ENCODE measurements at regions not wholly inside any gene's neighbourhood (a gene's known extent, or its start where the extent isn't known, plus 50 kb on each side); places are given as distances from the start of the nearest gene placed in this dataset.

DNA sequence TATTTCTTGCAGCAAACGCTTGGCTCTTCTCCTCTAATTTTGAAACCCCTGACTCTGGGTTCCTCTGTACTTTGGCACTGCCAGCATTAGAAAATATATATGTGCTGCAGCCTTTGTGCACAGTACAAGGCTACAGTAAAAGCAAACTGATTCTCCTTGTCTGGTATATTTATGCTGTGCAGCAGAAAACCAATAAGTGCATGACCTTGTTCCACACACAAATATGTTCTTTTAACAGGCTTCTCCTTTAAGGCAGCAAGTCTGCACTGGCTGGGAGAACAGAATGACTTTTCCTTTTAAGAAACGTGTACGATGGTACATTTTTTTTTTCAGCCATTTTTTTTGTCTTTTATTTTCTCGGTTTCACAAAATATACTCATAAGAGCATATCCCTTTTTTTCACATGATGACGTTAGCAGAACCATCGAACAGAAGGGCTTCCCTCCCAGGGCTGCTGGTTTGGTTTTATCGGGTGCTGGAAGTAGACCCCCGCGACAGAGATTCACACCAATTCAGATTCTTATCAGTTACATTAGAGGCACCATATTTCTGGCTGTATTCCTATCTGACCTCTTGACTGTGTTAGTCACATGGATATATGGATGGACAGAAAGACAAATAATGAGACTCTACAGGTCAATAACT lies 129.9 kb upstream of the ARID1B start:
- ATAC-seq (ENCODE audit: insufficient read depth, low FRiP score) (no peak), DNase-seq (no peak)
- H3K9me3 ChIP-seq (ENCODE audit: control insufficient read depth in 4 of 4, insufficient read depth in 3 of 4, low read length in 3 of 4) = peaks cover 0 to 5% (median 0%) of the 10 kb centered on the region in 4 donors
- H3K4me1 ChIP-seq (ENCODE audit: control insufficient read depth in 5 of 5, insufficient read depth in 5 of 5, low read length in 5 of 5) = peaks cover 0 to 13% (median 0%) of the 10 kb centered on the region in 5 donors
- H3K36me3 ChIP-seq (ENCODE audit: control insufficient read depth in 4 of 4, insufficient read depth in 4 of 4, low read length in 4 of 4) = no peaks in the 10 kb centered on the region
- WGBS, 2 donors = 25 to 43% methylated on average over 9 of the region's 9 CpGs
- no peak overlapping the region for H3K4me3 ChIP-seq
- H3K27me3 ChIP-seq (ENCODE audit: control insufficient read depth in 3 of 3, insufficient read depth in 3 of 3, low read length in 2 of 3) = no peaks in the 10 kb centered on the region
- H3K27ac ChIP-seq (ENCODE audit: low read depth in 1 of 2, low read length in 1 of 2) = no peak overlapping the region
- H3K9ac ChIP-seq (ENCODE audit: insufficient read depth in 1 of 2, low read length in 2 of 2) = no peak overlapping the region
- TF ChIP-seq CTCF (IDR thresholded peaks at IDR 0.05; ENCODE audit: control extremely low read depth, extremely low read depth) = no peak

DNA sequence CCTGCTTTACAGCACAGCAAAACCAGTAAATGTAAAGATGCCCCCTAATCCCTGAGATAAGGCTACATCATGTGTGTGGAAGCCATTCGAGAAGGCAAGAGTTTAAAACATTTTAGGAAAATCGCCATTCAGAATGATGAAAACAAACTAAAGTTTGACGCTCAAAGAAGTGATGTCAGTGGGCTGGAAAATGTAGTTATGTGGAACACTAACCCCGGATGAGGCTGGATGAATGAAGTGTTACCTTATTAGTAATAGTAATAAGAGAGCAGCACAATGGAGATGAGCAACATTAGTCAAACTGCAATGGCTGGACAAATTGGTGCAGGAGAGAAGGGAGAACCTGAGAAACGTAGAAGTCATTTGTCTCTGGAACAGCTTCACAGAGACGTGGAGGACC lies 130.7 kb upstream of the ARID1B start:
- TF ChIP-seq CTCF (IDR thresholded peaks at IDR 0.05; ENCODE audit: control extremely low read depth, extremely low read depth) = no peak
- Histone ChIP-seq H3K27me3 (ENCODE audit: control insufficient read depth in 3 of 3, insufficient read depth in 3 of 3, low read length in 2 of 3) (no peaks in the 10 kb centered on the region), H3K4me3 (no peak overlapping the region), H3K9me3 (ENCODE audit: control insufficient read depth in 4 of 4, insufficient read depth in 3 of 4, low read length in 3 of 4) (peaks cover 0 to 8% (median 0%) of the 10 kb centered on the region in 4 donors), H3K9ac (ENCODE audit: insufficient read depth in 1 of 2, low read length in 2 of 2) (no peak overlapping the region), H3K36me3 (ENCODE audit: control insufficient read depth in 4 of 4, insufficient read depth in 4 of 4, low read length in 4 of 4) (no peaks in the 10 kb centered on the region), H3K27ac (ENCODE audit: low read depth in 1 of 2, low read length in 1 of 2) (no peak overlapping the region), H3K4me1 (ENCODE audit: control insufficient read depth in 5 of 5, insufficient read depth in 5 of 5, low read length in 5 of 5) (peaks cover 0 to 13% (median 0%) of the 10 kb centered on the region in 5 donors)
- ATAC-seq (ENCODE audit: insufficient read depth, low FRiP score) (no peak), DNase-seq (no peak)
- 80 to 82% methylated on average over 6 of the region's 6 CpGs for WGBS, 2 donors

GRCh38 chr6:156645097-156645496 lies 132.1 kb upstream of the ARID1B start:
- no peak overlapping the region for H3K4me3 ChIP-seq
- no peak for TF ChIP-seq CTCF (IDR thresholded peaks at IDR 0.05; ENCODE audit: control extremely low read depth, extremely low read depth)

More at GRCh38 chr6:156645097-156645496, 132.1 kb upstream of the ARID1B start:
- no peak for DNase-seq
- no peak overlapping the region for H3K27ac ChIP-seq (ENCODE audit: low read depth in 1 of 2, low read length in 1 of 2)
- WGBS, 2 donors = 91 to 97% methylated on average over 5 of the region's 5 CpGs
- H3K27me3 ChIP-seq (ENCODE audit: control insufficient read depth in 3 of 3, insufficient read depth in 3 of 3, low read length in 2 of 3) = no peaks in the 10 kb centered on the region
- H3K4me1 ChIP-seq (ENCODE audit: control insufficient read depth in 5 of 5, insufficient read depth in 5 of 5, low read length in 5 of 5) = peaks cover 0 to 13% (median 0%) of the 10 kb centered on the region in 5 donors
- no peak overlapping the region for H3K9ac ChIP-seq (ENCODE audit: insufficient read depth in 1 of 2, low read length in 2 of 2)
- H3K9me3 ChIP-seq (ENCODE audit: control insufficient read depth in 4 of 4, insufficient read depth in 3 of 4, low read length in 3 of 4) = peaks cover 0 to 10% (median 0%) of the 10 kb centered on the region in 4 donors
- no peak for ATAC-seq (ENCODE audit: insufficient read depth, low FRiP score)
- no peaks in the 10 kb centered on the region for H3K36me3 ChIP-seq (ENCODE audit: control insufficient read depth in 4 of 4, insufficient read depth in 4 of 4, low read length in 4 of 4)
